Stimulated activated CD4-positive, alpha-beta T cell treated with anti-CD3 and anti-CD28 coated beads, Interleukin-4, amount 100 ng/mL, for 48 hours (primary cell): ENCODE measurements at regions not wholly inside any gene's neighbourhood (a gene's known extent, or its start where the extent isn't known, plus 50 kb on each side); places are given as distances from the start of the nearest gene placed in this dataset.

Source experiments
- DNase-seq, 2 donors: peaks; one replicate each; pipeline ENCODE4 v3.0.0-alpha.2; 2020; ENCODE audit warnings: low read depth in 2 of 2

- no peak for DNase-seq
Observed at GRCh38 chr10:57880446-57881227, 387.1 kb downstream of the IPMK start.

GRCh38 chr10:57874810-57875209, 392.9 kb downstream of the IPMK start:
- DNase-seq = no peak

DNA sequence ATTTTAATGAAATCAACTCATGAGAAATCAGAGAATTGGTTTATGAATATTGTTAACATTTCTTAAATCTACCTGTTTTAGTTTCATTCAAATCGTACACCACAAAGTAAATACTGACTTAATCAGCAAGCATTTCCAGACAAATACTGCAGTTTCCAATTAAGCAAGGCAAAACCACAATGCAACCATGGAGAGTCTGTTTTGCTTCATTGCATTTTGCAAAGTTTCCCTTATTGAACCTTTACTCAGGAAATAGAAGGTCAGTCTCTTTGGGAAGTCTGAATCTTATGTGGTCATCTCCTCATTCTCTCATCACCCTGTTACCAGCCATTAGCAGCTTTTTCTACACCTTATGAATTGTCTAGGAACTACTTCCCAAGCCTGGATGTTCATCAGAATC, 400.5 kb downstream of the IPMK start:
- DNase-seq = no peak

DNA sequence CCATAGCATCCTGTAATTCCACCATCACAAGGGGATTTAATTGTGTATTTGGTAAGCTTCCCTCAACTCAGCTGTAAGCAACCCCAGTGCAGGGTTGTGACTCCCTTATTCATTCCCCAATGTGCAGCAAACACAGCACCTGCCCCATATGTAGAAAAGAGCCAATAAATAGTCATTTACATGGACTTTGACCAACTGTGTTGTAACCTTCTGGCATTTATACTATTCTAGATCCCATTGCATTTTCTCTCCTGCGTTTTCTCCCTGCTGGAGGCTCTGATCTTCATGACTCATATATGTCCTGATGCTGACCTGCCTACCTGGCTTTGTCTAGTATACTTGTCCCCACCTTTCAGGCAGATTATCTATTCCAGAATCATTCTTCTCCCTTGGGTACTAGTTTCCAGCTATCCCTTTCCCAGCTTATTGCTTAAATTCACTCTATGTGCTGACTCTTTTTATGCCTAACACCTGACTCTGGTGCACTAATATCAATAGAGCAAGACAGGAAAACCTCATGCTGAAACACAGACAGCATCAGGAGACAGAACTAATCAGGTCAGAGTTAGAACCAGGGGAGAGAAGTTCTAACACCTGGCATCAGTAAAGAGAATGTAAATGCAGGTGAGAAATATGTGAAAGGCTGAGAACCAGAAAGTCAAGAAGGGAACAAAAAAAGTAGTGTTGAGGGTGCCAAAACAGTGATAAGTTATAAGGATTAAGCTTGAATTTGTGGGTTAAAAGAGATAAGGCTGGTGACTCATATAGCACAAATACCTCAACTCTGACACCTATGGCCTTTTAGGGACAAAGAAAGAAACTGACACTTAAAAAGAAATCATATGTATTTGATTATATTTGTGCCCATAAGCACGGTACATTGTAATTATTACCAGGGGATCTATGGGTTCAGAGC, 402.7 kb downstream of the IPMK start:
- DNase-seq = no peak

GRCh38 chr10:57849691-57850357, 417.9 kb downstream of the IPMK start:
- no peak for DNase-seq

DNA sequence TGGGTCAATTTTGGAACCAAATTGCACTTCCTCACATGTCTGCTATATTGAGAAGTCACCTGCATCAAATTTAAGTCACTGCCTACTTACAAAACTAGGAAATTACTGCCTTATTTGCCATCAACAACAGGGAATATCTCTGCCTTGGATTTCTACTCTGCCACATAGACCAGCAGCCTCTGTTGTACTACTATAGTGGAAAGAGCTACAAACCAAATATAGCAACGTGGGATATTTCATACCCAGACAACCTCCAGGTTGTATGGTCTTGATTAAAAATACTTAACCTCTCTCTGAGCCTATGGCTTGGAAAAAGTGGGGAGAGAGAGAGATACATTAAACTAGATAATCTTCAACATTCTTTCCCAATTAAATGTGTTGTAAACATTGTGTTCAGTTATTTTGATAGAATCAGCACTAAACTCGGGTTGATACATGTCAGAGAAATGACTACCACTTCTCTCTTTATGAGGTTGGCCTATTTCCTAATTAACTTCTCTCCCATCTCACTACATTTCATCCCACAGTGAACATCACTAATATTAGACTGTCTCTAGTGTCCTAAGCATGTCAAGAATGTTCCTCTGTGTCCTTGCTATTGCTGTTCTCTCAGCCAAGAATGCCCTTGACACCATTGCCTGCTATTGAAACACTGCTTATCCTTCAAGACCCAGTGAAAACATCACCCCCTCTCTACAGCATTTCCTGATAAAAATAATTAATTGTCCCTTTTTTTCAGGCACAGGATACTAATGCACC, 421.2 kb downstream of the IPMK start:
- DNase-seq = no peak

DNA sequence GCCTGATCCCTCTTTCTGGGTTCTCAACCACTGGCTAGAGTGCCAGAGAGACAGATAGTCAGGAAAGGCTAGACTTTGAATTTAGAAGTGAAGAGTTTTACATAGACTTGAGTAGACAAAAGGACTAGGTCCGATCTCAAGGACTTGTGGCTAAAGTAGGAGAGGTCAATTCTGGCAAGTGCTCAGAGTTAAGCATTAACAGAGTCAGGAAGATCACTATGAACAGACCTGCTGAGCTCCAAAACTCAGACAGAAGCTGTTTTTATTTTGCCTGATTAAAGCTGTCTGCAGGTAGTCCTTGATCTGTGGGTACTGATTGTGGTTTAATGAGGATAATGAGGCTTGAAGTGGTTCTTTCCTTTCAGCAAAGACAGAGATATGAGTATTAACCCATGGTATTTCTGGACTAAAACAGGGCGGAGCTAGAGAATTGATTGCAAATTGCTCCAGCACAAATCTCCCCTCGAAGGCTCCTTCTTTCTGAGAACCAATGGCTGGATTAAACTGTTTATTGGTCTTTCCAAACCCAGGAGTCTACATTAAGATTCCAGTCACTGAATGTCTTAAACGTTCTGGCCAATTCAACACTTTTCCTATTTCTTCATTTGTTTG, 423.2 kb downstream of the IPMK start:
- DNase-seq = no peak

DNA sequence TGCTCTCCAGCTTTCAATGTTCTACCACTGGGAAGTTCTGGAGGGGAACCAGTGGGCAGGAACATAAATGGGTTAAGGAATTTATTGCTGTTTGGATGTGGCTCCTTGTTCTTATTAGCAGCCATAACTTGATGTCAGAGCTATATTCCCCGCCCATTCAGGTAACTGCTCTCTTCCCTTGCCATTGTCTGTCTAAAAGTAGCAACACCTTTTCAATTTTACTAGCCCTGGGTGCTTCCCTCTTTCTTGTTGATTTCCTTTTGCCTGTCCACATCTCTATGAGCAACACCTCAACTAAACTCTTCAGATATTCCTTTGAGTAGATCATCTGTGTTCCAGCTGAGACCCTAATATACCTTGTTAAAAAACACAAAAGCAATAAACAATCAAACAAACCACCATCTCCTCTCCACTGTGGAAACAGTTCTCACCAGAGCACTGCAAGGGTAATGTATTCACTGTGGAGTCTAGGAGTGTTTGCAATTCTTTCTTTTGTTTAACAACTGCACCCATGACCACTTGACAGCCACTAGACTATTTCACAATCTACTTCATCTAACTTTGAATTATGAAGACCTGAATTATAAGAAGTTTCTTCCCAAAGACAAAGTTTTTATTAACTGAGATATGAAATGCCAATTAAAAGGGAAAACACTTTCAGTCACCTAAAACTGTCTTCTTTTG, 436.7 kb downstream of the IPMK start:
- no peak for DNase-seq

- DNase-seq = no peak
Observed at GRCh38 chr10:57825015-57825414, 442.7 kb downstream of the IPMK start.

DNA sequence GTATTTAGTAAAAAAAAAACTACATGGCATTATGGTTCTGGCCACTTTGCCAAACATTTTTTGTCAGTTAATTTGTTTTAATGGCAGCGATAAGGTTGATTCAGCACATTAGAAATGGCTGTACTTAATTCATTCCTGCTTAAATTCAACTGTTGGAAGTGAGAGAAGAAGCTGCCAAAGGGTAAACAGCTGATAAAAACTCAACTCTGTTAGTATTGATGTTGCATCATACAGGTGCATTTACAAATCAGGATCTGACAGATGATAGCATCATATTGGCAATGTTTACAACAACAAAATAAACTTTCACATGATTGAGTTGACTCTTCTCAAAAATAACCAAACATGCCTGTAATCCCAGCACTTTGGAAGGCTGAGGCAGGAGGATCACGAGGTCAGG, 444.3 kb downstream of the IPMK start:
- no peak for DNase-seq

- no peak for DNase-seq
Observed at GRCh38 chr10:57822965-57823364, 444.7 kb downstream of the IPMK start.

DNA sequence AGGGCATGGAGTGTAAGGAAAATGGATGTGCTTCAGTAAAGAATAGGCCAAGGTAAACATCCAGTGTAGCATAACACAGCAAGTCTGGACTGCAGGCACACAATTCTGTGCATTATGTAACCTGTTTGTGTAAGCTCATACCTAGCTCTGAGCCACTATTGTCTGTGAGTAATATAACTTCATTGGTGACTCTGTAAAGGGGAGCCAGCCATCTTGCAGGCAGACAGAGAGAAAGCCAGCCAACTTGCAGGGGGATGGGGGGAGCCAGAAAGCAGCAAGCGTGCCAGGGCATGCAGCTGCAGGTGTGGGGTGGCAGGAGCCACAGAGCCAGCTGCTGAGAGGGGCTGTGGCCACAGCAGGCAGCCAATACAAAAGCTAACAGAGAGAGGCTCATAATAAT, 449.2 kb downstream of the IPMK start:
- no peak for DNase-seq

DNA sequence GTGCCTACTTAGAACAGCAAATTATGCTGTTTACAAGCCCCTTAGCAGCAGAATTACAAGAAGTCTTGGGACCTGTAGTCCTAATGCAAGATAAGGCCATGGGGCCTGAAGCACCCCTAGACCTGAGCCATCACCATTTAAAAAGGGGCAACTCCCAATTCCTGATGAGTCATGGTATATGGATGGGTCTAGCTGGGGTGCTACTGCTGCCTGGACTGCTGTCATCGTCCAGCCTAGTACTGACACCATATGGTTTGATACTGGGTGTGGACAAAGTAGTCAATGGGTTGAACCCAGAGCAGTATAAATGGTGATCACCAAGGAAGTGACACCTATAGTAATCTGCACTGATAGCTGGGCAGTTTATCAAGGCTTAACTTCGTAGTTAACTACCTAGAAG, 450.0 kb downstream of the IPMK start:
- DNase-seq = no peak

GRCh38 chr10:57815949-57816348, 451.7 kb downstream of the IPMK start:
- no peak for DNase-seq

DNA sequence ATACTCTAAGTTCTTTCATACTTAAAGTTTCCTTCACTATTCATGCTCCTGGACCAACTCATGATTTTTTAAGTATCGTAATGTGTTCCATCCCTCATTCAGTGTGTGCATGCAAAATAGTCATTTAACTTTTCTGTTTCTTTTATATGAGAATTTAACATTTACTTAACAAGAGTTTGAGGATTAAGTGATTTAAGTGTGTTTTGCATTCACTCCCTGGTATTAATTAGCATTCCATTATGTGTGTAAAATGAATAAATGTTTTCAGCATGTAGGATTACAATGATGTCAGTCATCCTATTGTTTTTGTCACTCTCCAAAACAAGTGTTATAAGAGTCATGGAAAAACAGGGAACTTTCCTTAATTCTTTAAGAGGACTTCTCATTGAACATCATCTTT, 457.7 kb downstream of the IPMK start:
- DNase-seq = no peak

DNA sequence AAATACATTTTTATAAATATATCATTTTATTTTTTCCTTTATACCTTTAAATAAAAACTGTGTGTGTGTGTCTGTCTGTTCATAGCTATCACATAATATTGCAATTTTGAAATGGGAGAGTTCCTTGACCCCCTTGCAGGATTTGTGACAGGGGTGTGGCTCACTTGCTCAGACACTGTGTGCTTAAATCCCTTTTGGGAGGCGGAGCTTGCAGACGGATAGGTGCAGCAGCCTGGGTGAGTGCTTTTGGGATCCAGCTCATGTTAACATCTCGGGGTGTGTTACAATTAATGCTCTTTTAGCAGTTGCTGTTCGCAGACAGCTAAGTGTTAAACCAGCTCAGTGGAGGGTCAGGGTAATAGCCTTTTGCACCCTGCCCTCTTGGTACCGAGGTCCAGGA, 459.8 kb downstream of the IPMK start:
- no peak for DNase-seq

DNA sequence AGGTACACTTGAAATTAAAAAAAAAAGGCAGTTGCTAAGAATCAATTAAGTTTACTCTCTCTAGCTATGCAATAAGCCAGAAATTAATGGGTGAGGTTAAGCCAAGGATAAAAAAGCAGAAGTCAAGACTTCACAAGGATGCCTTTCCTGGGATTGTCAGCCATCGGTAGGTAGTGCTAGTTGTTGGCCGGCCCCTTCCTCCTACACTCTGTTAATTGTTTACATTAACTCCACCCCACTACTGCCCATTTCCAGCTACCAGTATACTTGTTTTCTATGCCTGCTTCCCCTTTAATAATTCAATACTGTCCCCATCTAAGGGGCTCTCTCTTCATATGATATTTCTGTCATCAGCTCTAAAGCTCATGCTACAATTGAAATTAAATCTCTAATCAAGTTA, 461.0 kb downstream of the IPMK start:
- no peak for DNase-seq

- no peak for DNase-seq
Observed at GRCh38 chr10:57799625-57800024, 468.1 kb downstream of the IPMK start.

GRCh38 chr10:57798830-57799229, 468.9 kb downstream of the IPMK start:
- DNase-seq = no peak

DNA sequence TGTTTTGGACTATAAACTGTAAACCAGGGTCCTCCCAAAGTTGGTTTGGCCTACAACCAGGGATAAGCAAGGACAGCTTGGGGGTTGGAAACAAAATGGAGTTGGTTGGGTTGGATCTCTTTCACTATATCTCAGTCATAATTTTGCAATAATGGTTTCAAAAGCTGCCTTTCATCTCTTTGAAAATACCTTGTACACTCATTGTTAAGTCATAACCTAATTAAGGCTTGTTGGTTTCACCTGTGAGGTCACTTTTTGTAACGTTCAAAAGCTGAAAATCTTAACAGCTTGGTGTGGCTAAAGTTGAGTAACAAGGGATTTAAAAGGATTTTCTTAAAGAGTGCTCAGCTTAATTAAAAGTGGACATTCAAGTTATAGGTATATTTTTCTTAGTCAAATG, 476.1 kb downstream of the IPMK start:
- DNase-seq = no peak

DNA sequence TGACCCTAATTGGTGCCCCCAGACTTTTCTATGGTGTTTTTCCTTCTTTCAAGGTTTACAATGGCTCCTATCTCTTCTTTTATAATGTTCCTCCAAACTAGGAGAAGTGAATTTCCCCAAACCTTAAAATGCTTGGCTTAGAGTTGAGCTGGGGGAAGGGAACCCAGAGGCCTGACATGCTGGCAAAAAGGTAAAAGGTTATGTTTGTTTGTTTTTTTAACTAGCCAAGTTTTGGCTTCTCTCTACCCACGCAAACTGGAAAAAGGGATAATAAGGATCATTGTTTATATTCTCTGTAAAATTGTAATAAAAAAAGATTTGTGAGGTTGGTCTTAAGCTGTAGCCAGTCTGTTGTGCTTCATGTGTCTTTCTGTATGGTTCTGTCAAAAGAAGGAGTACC, 477.0 kb downstream of the IPMK start:
- no peak for DNase-seq
